ENCODE measurements at regions not wholly inside any gene's neighbourhood (a gene's known extent, or its start where the extent isn't known, plus 50 kb on each side); places are given as distances from the start of the nearest gene placed in this dataset.
A peak's percentile ranks its signal among the peaks of the same experiment; 100 is the strongest.

DNA sequence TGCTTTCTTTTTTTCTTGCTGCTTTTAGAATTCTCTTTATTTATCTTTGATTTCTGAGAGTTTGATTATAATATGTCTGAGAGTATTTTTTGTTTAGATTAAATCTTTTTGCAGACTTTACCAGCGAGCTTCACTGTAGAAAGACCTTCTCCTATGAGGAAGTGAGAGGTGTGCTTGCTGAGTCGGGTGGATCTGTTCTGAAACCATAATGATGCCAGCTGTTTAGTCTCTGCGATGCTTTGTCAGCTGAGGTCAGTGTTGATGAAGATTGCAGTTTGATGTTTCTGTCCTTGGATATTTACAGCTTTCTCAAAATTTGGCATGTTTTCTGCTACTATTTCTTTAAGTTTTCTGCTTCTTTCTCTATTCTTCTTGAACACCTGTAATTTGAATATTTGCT lies 309.1 kb upstream of the SLITRK6 start:
- no peaks in the 10 kb centered on the region for H3K79me2 ChIP-seq (ENCODE audit: insufficient read depth, low read depth)
- H2AFZ ChIP-seq (ENCODE audit: low read depth) = no peak overlapping the region
- H3K4me2 ChIP-seq = 0 out of 2 replicates have a peak overlapping the region, but pooled peaks have one; percentile 36

DNA sequence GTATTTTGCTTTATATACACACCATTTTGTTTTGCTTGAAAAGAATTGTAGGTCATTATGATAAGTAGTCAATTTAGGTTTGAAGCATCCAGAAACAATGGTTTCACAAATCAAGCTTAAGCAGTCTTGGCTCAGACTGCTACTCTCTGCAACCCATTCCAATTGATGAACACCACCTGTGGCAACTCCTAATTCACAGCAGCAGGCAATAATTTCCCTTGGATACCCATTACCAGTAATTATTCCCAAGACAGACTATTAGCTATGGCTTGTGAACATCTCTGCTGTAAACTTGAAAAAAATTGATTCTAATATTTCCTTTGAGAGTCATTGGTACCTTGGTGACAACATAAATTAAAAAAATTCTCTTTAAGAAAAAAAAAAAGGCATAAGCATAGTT lies 299.3 kb upstream of the SLITRK6 start:
- TF ChIP-seq, protein P1, sequence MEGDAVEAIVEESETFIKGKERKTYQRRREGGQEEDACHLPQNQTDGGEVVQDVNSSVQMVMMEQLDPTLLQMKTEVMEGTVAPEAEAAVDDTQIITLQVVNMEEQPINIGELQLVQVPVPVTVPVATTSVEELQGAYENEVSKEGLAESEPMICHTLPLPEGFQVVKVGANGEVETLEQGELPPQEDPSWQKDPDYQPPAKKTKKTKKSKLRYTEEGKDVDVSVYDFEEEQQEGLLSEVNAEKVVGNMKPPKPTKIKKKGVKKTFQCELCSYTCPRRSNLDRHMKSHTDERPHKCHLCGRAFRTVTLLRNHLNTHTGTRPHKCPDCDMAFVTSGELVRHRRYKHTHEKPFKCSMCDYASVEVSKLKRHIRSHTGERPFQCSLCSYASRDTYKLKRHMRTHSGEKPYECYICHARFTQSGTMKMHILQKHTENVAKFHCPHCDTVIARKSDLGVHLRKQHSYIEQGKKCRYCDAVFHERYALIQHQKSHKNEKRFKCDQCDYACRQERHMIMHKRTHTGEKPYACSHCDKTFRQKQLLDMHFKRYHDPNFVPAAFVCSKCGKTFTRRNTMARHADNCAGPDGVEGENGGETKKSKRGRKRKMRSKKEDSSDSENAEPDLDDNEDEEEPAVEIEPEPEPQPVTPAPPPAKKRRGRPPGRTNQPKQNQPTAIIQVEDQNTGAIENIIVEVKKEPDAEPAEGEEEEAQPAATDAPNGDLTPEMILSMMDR (conservative IDR thresholded peaks at IDR 0.05; ENCODE audit: low read depth, low read length) = no peak
- H3K27ac ChIP-seq = no peak overlapping the region
- no peaks in the 10 kb centered on the region for H3K36me3 ChIP-seq (ENCODE audit: insufficient read depth)
- no peaks in the 10 kb centered on the region for H3K79me2 ChIP-seq (ENCODE audit: insufficient read depth, low read depth)
- H3K4me3 ChIP-seq (IDR thresholded peaks at IDR 0.05; ENCODE audit: insufficient read depth, low read depth, low read length) = no peak overlapping the region
- no peak overlapping the region for H3K4me2 ChIP-seq
- no peaks in the 10 kb centered on the region for H3K27me3 ChIP-seq (ENCODE audit: insufficient read depth, low read depth)
- H3K4me1 ChIP-seq (ENCODE audit: low read depth, poor library complexity, severe bottlenecking) = no peaks in the 10 kb centered on the region
- no peaks in the 10 kb centered on the region for H4K20me1 ChIP-seq (ENCODE audit: insufficient read depth)
- no peak overlapping the region for H3K9ac ChIP-seq
- H2AFZ ChIP-seq (ENCODE audit: low read depth) = no peak overlapping the region

More for the DNA sequence above, 309.1 kb upstream of the SLITRK6 start:
- H3K4me3 ChIP-seq (IDR thresholded peaks at IDR 0.05; ENCODE audit: insufficient read depth, low read depth, low read length) = no peak overlapping the region
- no peak overlapping the region for H3K27ac ChIP-seq
- TF ChIP-seq, protein P1 (conservative IDR thresholded peaks at IDR 0.05; ENCODE audit: low read depth, low read length) = no peak
- no peaks in the 10 kb centered on the region for H3K36me3 ChIP-seq (ENCODE audit: insufficient read depth)
- peaks cover 16% of the 10 kb centered on the region for H3K4me1 ChIP-seq (ENCODE audit: low read depth, poor library complexity, severe bottlenecking)
- no peak overlapping the region for H3K9ac ChIP-seq
- H4K20me1 ChIP-seq (ENCODE audit: insufficient read depth) = no peaks in the 10 kb centered on the region
- no peaks in the 10 kb centered on the region for H3K27me3 ChIP-seq (ENCODE audit: insufficient read depth, low read depth)

DNA sequence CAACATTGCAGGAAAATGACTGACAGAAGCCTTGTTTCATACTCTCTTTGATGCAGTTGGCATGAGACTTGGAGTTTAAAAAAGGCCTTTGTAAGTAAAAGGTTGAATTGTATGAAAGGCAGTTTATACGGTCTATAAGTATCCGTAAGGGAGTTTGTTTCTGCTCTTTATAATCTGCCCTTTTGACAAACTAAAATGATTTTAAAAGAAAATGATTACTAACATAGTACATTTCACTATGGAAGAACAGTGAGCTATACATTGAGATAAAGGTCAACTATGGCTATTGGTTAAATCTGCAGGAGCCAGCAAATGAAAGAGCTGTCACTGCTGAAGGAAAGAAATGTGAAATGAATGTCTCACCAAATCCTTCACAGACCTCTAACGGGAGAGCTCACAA lies 296.1 kb upstream of the SLITRK6 start:
- Histone ChIP-seq H3K9ac (no peak overlapping the region), H3K4me1 (ENCODE audit: low read depth, poor library complexity, severe bottlenecking) (no peaks in the 10 kb centered on the region), H3K4me3 (IDR thresholded peaks at IDR 0.05; ENCODE audit: insufficient read depth, low read depth, low read length) (no peak overlapping the region), H3K27me3 (ENCODE audit: insufficient read depth, low read depth) (no peaks in the 10 kb centered on the region), H3K79me2 (ENCODE audit: insufficient read depth, low read depth) (no peaks in the 10 kb centered on the region), H4K20me1 (ENCODE audit: insufficient read depth) (no peaks in the 10 kb centered on the region), H3K4me2 (no peak overlapping the region), H3K36me3 (ENCODE audit: insufficient read depth) (no peaks in the 10 kb centered on the region), H3K27ac (no peak overlapping the region), H2AFZ (ENCODE audit: low read depth) (no peak overlapping the region)
- TF ChIP-seq, protein P1 (conservative IDR thresholded peaks at IDR 0.05; ENCODE audit: low read depth, low read length) = no peak

DNA sequence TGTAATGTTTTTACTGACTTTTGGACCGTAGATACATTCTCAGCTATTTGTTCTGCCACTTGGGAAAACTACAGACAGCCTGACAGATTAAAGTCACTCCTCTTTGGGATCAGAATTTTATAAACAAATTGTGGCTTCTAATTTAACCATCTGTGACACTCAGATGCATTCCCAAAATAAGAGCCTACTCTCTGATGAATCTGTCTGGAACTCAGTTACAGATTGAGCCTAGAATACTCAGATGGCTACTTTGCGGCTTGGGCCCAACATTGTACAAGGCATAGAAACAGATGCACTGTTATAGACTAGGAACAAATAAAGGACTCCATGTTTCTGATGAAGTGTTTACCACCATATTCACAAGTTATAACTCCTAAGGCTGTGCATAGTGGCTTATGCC lies 291.0 kb upstream of the SLITRK6 start:
- H4K20me1 ChIP-seq (ENCODE audit: insufficient read depth) = no peaks in the 10 kb centered on the region
- H2AFZ ChIP-seq (ENCODE audit: low read depth) = no peak overlapping the region
- H3K9ac ChIP-seq = no peak overlapping the region
- TF ChIP-seq, protein P1 (conservative IDR thresholded peaks at IDR 0.05; ENCODE audit: low read depth, low read length) = no peak
- no peaks in the 10 kb centered on the region for H3K36me3 ChIP-seq (ENCODE audit: insufficient read depth)
- no peaks in the 10 kb centered on the region for H3K79me2 ChIP-seq (ENCODE audit: insufficient read depth, low read depth)
- no peak overlapping the region for H3K4me2 ChIP-seq
- H3K4me1 ChIP-seq (ENCODE audit: low read depth, poor library complexity, severe bottlenecking) = no peaks in the 10 kb centered on the region
- no peak overlapping the region for H3K27ac ChIP-seq
- no peaks in the 10 kb centered on the region for H3K27me3 ChIP-seq (ENCODE audit: insufficient read depth, low read depth)
- H3K4me3 ChIP-seq (IDR thresholded peaks at IDR 0.05; ENCODE audit: insufficient read depth, low read depth, low read length) = no peak overlapping the region

Data from KMS-11 (cell line).